HG03342 (cell line): ENCODE measurements at regions not wholly inside any gene's neighbourhood (a gene's known extent, or its start where the extent isn't known, plus 50 kb on each side); places are given as distances from the start of the nearest gene placed in this dataset.

ENCODE experiments used
- ATAC-seq: cut with Tn5 transposase; IDR thresholded peaks from one replicate; pipeline ENCODE4 v1.9.1; 2021; ENCODE audit warnings: mild to moderate bottlenecking, moderate library complexity; ENCODE audit not compliant: unreplicated experiment

- no peak for ATAC-seq
Measured at GRCh38 chr2:189364607-189365006, 76.7 kb upstream of the WDR75 start.

GRCh38 chr2:189366349-189366748 is 74.9 kb upstream of the WDR75 start:
- no peak for ATAC-seq

GRCh38 chr2:189367343-189367742 is 73.9 kb upstream of the WDR75 start:
- ATAC-seq, result no peak

GRCh38 chr2:189369566-189369965 is 71.7 kb upstream of the WDR75 start:
- no peak for ATAC-seq

- no peak for ATAC-seq
Measured at GRCh38 chr2:189370719-189371118, 70.6 kb upstream of the WDR75 start.

GRCh38 chr2:189372688-189373257 is 68.5 kb upstream of the WDR75 start:
- no peak for ATAC-seq

GRCh38 chr2:189374481-189374880 is 66.8 kb upstream of the WDR75 start:
- ATAC-seq, result no peak

- ATAC-seq, result no peak
Measured at GRCh38 chr2:189375842-189376241, 65.4 kb upstream of the WDR75 start.

GRCh38 chr2:189379287-189379630 is 62.0 kb upstream of the WDR75 start:
- ATAC-seq, result no peak

- no peak for ATAC-seq
Measured at GRCh38 chr2:189379731-189380261, 61.5 kb upstream of the WDR75 start.

- no peak for ATAC-seq
Measured at GRCh38 chr2:189382668-189383067, 58.6 kb upstream of the WDR75 start.

- ATAC-seq, result no peak
Measured at GRCh38 chr2:189386741-189387140, 54.5 kb upstream of the WDR75 start.

- no peak for ATAC-seq
Measured at GRCh38 chr2:189391201-189391600, 50.1 kb upstream of the WDR75 start.
